Choroid plexus epithelial cell (primary cell): ENCODE measurements at regions not wholly inside any gene's neighbourhood (a gene's known extent, or its start where the extent isn't known, plus 50 kb on each side); places are given as distances from the start of the nearest gene placed in this dataset.

Experiments used
- DNase-seq: peaks from one replicate; pipeline ENCODE4 v3.0.0-alpha.2; 2010; ENCODE audit warnings: low read depth
- H3K4me3 ChIP-seq: 2 replicates; pipeline ENCODE4 v1.5.1; 2011; ENCODE audit warnings: low read depth, mild to moderate bottlenecking, control low read depth, low read length, moderate library complexity
- CTCF ChIP-seq: conservative IDR thresholded peaks from 2 replicates; pipeline ENCODE4 v1.5.1; 2011; ENCODE audit warnings: low read depth, mild to moderate bottlenecking, control low read depth, inconsistent platforms, low read length, moderate library complexity

GRCh38 chr11:10920875-10921274, 63.0 kb upstream of the ZBED5 start:
- DNase-seq, result no peak
- no peak overlapping the region for H3K4me3 ChIP-seq
- TF ChIP-seq CTCF, result no peak

GRCh38 chr11:10920205-10920604, 62.4 kb upstream of the ZBED5 start:
- TF ChIP-seq CTCF, result no peak
- no peak overlapping the region for H3K4me3 ChIP-seq
- DNase-seq, result peak; percentile 71

GRCh38 chr11:10918698-10919097, 60.8 kb upstream of the ZBED5 start:
- no peak for TF ChIP-seq CTCF
- DNase-seq, result no peak
- H3K4me3 ChIP-seq, result no peak overlapping the region

GRCh38 chr11:10918275-10918674, 60.4 kb upstream of the ZBED5 start:
- no peak for TF ChIP-seq CTCF
- no peak overlapping the region for H3K4me3 ChIP-seq
- DNase-seq, result no peak

GRCh38 chr11:10917802-10918201, 59.9 kb upstream of the ZBED5 start:
- H3K4me3 ChIP-seq, result no peak overlapping the region
- no peak for TF ChIP-seq CTCF
- DNase-seq, result no peak

- TF ChIP-seq CTCF, result no peak
- no peak for DNase-seq
- H3K4me3 ChIP-seq, result no peak overlapping the region
Observed at GRCh38 chr11:10916665-10917064, 58.8 kb upstream of the ZBED5 start.

- no peak for TF ChIP-seq CTCF
- DNase-seq, result no peak
- H3K4me3 ChIP-seq, result no peak overlapping the region
Observed at GRCh38 chr11:10914050-10914449, 56.2 kb upstream of the ZBED5 start.
